DMS53 (cell line): ENCODE measurements at regions not wholly inside any gene's neighbourhood (a gene's known extent, or its start where the extent isn't known, plus 50 kb on each side); places are given as distances from the start of the nearest gene placed in this dataset.
"Not testable (repeated sequence)": the region's sequence is repeated elsewhere in the genome, so short reads cannot be mapped to it uniquely, and the experiment has no call there.

Source experiments
- DNase-seq: peaks from one replicate; lab custom pipeline; 2025; lab: John Stamatoyannopoulos, UW

DNA sequence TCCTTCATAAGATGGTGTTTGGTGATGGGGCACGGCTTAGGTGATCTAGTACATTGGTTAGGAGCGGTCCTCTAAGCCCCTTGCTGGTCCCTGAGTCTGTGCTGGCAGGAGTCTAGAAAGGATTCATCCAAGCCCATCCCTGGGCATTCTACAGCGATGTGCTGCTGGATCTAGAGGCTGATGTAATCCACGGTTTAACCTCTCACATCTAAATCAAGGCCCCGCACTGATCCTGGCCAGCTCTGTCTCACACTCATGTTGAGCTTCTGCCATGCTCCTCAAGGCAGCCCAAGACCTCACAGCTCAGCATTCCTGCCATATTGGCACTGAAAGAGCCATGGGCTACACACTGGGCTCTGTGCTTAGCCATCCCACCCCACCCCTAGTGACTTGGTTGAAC lies 664.8 kb downstream of the STK39 start:
- DNase-seq = no peak

DNA sequence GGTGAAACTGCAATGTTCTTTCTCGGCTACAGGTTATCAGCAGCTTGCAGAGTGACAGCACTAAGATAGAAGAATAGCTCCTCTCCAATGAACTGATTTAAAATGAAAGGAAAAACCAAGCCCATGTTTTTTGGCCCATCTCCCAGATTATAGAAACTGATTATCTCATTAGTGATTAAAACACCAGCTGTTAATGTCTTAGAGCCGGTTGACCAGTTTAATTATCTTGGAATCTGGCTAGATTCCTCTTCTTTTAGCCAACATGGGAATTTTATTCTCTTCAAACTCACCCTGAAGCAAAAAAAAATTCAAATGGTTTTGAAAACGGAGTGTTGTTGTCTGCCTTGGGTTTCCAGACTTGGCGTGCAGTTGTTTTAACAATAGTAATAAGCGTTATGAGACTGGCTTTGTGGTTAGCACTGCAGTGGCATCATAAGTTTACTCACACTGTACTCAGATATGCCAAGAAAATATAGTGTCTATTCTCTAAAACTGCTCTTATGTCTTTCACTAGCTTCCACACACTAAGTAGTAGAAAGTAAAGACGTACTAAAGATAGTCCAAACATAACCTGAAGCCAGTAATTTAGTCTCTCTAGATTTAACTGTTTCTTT lies 665.3 kb downstream of the STK39 start:
- DNase-seq = no peak

- no peak for DNase-seq
Observed at GRCh38 chr2:167579826-167580225, 667.6 kb downstream of the STK39 start.

DNA sequence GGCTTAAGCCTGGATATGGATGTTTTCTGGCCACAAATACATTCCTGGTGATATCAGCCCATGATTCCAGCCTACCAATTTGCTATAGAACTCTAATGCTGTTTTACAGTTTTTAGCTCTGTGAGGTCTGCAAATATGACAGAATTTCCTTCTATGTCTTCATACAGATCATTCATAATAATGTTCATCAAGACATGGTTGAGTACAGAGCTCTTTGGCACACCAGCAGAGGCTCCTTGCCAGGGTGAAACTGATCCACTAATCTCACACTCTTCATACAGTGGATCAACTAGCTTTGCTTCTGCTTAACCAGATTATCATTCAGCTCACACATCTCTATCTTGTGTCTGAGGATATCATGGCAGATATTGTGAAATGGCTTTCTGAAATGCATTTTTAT lies 672.1 kb downstream of the STK39 start:
- no peak for DNase-seq

DNA sequence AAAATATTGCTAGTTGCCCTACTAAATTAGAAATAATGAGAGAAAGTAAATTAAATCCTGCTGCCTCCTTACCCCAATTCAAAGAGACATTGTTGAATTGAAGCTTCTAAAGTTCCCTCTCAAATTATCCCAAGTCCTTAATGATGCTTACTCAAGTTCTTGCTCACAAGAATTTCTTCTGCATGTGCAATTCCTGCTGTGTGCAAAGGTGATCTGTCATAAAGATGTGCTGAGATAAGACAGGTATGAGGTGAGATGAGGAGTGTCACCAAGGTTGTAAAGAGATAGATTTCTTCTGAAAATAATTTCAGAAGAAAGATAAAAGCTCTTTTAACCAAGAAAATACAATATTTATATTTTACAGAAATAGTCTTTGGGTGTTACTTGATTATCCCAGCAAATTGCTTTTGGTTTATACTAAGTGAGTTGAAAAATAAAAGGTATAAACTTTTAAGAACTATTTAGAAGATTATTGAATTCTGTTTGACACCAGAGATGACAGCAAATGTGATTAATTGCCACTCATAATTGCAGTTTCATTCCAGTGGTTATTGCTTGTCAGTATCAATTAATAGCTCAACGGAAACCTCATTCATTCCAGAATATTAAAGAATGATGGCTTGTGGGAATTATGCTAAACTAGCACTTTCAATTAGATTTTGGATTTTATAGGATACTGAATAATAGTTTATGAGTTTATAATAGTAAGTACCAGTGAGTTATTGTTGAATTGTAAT lies 674.3 kb downstream of the STK39 start:
- no peak for DNase-seq

GRCh38 chr2:167570370-167570769 lies 677.0 kb downstream of the STK39 start:
- DNase-seq = no peak

- DNase-seq = not testable (repeated sequence)
Observed at GRCh38 chr2:167563885-167564619, 675.8 kb downstream of the XIRP2 start.

DNA sequence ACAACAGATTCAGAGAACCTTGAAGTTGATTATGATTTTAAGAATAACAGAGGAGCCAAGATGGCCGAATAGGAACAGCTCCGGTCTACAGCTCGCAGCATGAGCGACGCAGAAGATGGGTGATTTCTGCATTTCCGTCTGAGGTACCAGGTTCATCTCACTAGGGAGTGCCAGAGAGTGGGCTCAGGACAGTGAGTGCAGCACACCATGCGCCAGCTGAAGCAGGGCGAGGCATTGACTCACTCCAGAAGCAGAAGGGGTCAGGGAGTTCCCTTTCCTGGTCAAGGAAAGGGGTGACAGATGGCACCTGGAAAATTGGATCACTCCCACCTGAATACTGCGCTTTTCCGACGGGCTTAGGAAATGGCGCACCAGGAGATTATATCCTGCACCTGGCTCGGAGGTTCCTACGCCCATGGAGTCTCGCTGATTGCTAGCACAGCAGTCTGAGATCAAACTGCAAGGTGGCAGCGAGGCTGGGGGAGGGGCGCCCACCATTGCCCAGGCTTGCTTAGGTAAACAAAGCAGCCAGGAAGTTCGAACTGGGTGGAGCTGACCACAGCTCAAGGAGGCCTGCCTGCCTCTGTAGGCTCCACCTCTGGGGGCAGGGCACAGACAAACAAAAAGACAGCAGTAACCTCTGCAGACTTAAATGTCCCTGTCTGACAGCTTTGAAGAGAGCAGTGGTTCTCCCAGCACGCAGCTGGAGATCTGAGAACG lies 670.2 kb downstream of the XIRP2 start:
- not testable (repeated sequence) for DNase-seq

GRCh38 chr2:167555098-167555720 lies 666.9 kb downstream of the XIRP2 start:
- DNase-seq = no peak

- DNase-seq = no peak
Observed at GRCh38 chr2:167553635-167554034, 665.4 kb downstream of the XIRP2 start.

DNA sequence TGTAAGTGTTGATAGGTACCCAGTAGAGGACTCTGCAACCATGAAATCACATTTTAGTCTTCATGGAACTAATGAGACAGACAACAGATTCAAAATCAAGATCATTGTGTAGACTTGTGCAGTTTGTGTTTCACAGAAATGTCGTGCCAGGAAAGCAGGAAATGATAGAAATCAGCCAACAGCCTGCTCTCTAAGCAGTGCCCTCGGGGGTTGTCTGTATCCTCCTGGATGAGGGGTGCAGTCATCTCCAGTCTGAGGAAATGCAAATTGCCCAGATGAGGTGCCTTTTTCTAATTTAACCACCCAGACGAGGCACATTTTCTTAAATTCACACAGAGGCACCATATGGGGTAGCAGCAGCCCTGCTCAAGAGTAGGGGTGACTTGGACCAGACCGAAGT lies 663.1 kb downstream of the XIRP2 start:
- DNase-seq = no peak

DNA sequence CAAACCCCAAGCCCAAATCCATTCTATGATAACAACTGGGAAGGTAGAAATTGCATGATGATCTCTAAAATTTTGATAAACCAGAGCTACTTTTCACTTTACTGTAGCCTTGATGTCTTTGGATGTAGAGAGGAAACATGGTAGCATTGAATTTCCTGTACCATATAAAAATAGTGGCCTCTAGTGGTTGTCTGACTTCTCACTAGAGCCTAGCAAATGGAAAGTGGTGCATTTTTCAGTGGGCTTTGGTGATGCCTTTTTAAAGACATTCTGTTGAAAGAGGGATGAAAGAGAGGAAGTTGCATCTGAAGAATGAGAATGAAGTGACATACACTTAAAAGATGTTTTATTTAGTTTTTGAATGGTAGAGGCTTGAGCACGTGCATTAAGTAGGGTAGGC lies 662.2 kb downstream of the XIRP2 start:
- peak; percentile 77 for DNase-seq

DNA sequence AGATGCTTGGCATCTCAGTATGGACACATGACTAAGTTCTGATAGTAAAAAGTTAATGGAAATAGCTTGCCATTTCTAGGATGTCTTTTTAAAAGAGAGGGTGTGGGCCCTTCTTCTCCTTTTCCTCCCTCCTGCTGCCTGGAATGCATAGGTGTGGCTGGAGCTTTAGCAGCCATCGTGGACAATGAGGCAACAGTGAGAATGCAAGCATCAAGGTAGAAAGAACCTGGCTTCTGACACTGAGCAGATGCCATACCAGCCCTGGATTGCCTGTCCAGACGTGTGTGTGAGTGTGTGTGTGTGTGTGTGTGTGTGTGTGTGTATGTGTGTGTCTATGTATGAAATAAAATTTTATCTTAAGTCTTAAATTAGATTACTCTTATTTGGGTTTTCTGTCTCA lies 660.1 kb downstream of the XIRP2 start:
- DNase-seq = no peak

DNA sequence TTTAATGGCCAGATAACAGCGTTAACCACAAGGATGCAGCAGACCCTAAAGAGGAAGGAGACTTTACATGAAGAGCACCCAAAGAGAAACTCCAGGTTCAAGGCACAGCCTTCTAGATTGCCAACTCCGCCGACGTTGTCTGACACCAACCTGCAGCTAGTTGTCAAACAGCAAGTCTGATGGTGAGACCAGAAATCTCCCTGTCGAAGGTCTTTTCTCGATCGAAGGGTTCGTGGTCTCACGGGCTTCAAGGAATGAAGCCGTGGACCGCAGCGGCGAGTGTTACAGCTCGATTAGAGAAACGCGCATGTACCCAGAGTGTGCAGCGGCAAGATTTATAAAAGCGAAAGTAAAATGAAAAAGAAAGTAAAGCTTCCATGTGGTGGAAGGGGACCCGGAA lies 656.3 kb downstream of the XIRP2 start:
- DNase-seq = no peak

DNA sequence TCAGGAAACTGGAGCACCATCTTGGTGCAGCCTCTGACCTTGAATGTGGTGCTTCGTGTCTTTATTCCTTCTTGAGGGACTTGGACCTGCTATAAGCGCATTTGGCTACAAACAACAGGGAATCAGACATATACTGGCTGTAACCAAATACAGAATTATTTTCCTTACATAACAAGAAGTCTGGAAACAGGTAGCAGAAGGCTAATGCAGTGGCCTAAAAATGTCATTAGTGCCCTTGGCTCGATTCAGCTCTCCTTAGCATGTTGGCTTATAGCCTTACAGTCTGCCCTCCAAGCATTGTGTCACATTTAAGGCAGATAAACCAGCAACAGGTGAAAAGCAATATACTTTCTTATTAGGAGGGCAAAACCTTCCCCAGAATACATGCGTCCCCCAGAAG lies 655.4 kb downstream of the XIRP2 start:
- DNase-seq = no peak

DNA sequence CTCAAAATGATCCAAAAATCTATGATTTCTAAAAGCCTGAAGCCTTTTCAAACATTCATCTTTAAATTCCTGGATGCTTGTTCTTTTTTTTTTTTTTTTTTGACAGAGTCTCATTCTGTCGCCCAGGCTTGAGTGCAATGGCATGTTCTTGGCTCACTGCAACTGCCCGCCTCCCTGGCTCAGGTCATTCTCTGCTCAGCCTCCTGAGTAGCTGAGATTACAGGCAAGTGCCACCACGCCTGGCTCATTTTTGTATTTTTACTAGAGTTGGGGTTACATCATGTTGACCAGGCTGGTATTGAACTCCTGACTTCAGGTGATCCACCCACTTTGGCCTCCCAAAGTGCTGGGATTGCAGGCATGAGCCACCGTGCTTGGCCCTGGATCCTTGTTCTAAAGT lies 649.5 kb downstream of the XIRP2 start:
- DNase-seq = no peak

DNA sequence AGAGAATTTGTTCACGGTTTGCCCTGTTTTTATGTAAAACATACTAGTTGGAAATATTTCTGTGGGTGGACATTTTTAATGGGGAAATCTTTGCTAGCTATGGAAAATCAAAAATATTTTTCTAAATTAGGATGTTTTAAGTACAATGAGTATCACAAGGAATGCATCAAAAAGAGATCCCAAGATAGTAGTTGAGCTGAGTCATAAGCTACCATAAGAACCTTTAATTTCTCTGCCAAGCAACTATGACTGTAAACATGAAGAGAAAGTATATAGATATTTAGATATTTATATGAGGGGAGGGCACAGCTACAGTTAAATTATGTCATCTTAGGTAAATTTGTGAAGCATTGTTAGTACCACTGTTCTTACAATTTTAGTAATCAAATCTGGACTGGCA lies 646.2 kb downstream of the XIRP2 start:
- DNase-seq = no peak

GRCh38 chr2:167524786-167525185 lies 636.5 kb downstream of the XIRP2 start:
- DNase-seq = no peak

DNA sequence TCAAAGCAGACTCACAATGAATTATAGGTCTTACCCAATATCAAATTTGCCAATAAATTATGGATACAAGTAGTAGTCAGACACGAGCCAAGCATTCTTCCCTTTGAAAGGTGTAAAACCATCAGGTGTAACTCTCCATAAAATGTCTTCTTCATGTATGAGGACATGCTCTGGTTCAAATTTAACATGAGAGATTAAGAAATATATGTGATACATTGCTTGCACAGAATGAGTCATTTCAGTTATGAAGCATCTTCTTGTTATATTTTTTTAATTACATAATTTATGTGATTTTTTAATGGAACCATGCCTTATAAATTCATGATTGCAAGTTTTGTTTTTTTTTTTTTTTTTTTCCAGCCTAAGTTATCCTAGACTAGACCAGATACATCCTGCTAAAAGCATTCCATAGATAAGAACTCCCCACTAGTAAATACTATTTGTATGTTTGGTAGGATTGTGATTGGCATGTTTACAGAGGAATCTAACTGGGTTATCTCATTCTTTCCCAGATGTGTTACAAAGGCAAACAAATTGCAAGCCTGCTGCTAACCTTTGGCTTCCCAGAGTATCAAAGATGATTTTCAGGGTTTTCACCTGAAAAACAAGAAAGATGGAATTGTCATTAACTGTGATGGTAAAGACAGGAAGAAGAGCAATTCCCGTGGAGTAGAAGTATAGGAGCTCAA lies 621.9 kb downstream of the XIRP2 start:
- peak; percentile 71 for DNase-seq

DNA sequence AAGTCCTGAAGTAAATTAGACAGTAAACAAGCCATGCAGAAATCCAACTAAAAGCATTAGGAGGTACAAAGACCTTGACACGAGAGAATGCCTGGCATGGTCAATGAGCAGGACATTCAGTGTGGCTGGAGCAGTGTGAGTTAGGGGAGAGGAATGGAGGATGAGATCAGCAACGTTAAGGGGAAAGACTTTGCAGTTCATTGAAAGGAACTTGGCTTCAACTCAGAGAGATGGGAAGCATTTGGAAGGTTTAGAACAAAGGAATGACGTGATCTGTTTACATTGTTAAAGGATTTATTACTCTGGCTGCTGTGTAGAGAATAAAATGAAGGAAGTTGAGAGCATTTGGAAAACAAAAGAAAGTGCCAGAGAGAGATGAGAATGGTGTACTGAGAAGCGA lies 621.3 kb downstream of the XIRP2 start:
- peak; percentile 90 for DNase-seq

DNA sequence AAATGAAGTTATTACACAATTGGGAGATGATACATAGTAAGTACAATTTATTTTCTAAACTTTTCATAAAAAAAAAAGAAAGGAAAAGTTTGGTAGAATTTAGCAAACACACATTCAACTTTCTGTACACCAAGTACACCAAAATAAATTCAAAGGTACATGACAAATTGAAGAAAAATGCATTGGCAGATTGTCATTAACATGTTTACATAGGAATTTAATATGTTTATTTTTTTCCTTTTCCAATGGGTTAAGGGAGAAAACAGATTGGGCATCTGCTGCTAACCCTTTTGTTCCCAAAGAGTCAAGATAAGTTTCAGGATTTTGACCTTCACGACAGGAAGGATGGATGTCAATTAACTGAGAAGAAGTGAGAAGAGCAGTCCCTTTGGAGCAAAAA lies 620.4 kb downstream of the XIRP2 start:
- DNase-seq = peak; percentile 68

DNA sequence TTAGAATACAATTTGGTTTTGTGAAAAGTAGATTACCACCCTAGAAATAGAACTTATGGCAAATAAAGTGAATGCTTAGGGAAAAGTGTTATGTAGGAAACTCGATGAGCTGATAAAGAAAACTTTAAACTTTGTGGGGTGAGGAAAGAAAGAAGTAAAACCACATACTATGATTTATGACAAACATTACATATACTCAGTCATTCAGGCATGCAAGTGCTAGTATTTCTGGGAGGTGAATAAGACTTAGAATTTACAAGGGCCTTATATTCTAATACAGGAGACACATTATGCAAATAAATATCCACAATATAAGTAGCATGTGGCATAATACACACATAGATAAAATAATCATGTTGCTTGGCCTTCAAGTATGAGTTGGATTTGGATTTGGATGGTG lies 618.1 kb downstream of the XIRP2 start:
- no peak for DNase-seq
